ENCODE measurements at regions not wholly inside any gene's neighbourhood (a gene's known extent, or its start where the extent isn't known, plus 50 kb on each side); places are given as distances from the start of the nearest gene placed in this dataset.

DNA sequence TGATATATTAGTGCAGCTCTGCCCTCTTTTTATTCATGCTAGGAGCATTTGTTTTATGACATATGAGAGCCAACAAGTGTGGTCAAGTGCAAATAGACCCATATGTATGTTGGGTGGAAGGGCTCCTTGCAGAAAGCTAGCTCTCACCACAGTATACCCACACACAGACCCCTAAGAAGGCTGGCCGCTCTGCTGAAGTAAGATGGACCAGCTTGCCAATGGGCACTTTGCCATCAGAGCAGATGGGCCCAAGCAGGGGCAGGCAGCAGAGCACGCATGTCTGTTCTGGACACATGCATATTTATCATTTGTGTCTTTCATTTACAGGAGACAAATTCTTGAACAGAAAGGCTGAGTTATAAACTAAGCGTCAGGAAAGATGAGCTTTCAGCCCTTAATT lies 187.5 kb upstream of the DTNA start (continued):
- TF ChIP-seq, protein P1, sequence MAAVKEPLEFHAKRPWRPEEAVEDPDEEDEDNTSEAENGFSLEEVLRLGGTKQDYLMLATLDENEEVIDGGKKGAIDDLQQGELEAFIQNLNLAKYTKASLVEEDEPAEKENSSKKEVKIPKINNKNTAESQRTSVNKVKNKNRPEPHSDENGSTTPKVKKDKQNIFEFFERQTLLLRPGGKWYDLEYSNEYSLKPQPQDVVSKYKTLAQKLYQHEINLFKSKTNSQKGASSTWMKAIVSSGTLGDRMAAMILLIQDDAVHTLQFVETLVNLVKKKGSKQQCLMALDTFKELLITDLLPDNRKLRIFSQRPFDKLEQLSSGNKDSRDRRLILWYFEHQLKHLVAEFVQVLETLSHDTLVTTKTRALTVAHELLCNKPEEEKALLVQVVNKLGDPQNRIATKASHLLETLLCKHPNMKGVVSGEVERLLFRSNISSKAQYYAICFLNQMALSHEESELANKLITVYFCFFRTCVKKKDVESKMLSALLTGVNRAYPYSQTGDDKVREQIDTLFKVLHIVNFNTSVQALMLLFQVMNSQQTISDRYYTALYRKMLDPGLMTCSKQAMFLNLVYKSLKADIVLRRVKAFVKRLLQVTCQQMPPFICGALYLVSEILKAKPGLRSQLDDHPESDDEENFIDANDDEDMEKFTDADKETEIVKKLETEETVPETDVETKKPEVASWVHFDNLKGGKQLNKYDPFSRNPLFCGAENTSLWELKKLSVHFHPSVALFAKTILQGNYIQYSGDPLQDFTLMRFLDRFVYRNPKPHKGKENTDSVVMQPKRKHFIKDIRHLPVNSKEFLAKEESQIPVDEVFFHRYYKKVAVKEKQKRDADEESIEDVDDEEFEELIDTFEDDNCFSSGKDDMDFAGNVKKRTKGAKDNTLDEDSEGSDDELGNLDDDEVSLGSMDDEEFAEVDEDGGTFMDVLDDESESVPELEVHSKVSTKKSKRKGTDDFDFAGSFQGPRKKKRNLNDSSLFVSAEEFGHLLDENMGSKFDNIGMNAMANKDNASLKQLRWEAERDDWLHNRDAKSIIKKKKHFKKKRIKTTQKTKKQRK (IDR thresholded peaks at IDR 0.05; ENCODE audit: low read length): no peak
- no peak for TF ChIP-seq HMGXB4 (CRISPR knock-in tag; IDR thresholded peaks at IDR 0.05; ENCODE audit: borderline replicate concordance in 1 of 2, low read depth in 1 of 2)
- TF ChIP-seq, protein P2, sequence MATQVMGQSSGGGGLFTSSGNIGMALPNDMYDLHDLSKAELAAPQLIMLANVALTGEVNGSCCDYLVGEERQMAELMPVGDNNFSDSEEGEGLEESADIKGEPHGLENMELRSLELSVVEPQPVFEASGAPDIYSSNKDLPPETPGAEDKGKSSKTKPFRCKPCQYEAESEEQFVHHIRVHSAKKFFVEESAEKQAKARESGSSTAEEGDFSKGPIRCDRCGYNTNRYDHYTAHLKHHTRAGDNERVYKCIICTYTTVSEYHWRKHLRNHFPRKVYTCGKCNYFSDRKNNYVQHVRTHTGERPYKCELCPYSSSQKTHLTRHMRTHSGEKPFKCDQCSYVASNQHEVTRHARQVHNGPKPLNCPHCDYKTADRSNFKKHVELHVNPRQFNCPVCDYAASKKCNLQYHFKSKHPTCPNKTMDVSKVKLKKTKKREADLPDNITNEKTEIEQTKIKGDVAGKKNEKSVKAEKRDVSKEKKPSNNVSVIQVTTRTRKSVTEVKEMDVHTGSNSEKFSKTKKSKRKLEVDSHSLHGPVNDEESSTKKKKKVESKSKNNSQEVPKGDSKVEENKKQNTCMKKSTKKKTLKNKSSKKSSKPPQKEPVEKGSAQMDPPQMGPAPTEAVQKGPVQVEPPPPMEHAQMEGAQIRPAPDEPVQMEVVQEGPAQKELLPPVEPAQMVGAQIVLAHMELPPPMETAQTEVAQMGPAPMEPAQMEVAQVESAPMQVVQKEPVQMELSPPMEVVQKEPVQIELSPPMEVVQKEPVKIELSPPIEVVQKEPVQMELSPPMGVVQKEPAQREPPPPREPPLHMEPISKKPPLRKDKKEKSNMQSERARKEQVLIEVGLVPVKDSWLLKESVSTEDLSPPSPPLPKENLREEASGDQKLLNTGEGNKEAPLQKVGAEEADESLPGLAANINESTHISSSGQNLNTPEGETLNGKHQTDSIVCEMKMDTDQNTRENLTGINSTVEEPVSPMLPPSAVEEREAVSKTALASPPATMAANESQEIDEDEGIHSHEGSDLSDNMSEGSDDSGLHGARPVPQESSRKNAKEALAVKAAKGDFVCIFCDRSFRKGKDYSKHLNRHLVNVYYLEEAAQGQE (IDR thresholded peaks at IDR 0.05; ENCODE audit: borderline replicate concordance in 1 of 2, low read depth in 1 of 2, low read length in 2 of 2): no peak
